Colonic mucosa (tissue), 4 donors: ENCODE measurements at regions not wholly inside any gene's neighbourhood (a gene's known extent, or its start where the extent isn't known, plus 50 kb on each side); places are given as distances from the start of the nearest gene placed in this dataset.

Source experiments
- DNase-seq: peaks from one replicate; pipeline ENCODE4 v3.0.0-alpha.2; 2020
- H3K27ac ChIP-seq: fragments of 200-600 bp; one replicate; pipeline ENCODE4 v1.8.0; 2021
- H3K27me3 ChIP-seq: fragments of 200-600 bp; one replicate; pipeline ENCODE4 v1.8.0; 2021
- H3K36me3 ChIP-seq: fragments of 200-600 bp; one replicate; pipeline ENCODE4 v1.8.0; 2021
- H3K4me1 ChIP-seq: fragments of 200-600 bp; one replicate; pipeline ENCODE4 v1.8.0; 2021; ENCODE audit warnings: mild to moderate bottlenecking
- H3K4me3 ChIP-seq: fragments of 200-600 bp; one replicate; pipeline ENCODE4 v1.8.0; 2021
- H3K9ac ChIP-seq, 2 donors: one replicate each; pipeline ENCODE4 v1.7.0; 2013; ENCODE audit warnings: control low read depth in 2 of 2, low read depth in 2 of 2, low read length in 2 of 2
- H3K9me3 ChIP-seq: fragments of 200-600 bp; one replicate; pipeline ENCODE4 v1.8.0; 2021
- intact Hi-C: fragments of 100-400 bp; cut with DNase I; formaldehyde crosslinking; loops from one replicate; pipeline ENCODE4 v1.14.1; 2022
- TF ChIP-seq, protein P1 (sequence below): fragments of 200-600 bp; IDR thresholded peaks from one replicate; pipeline ENCODE4 v1.8.0; 2022; ENCODE audit warnings: antibody characterized with exemption, mild to moderate bottlenecking
- donor health status: healthy.
- donor health status: DM: no; HTN: no; CAD: no.
- donor health status: DM: no; HTN: no; CAD: no.

DNA sequence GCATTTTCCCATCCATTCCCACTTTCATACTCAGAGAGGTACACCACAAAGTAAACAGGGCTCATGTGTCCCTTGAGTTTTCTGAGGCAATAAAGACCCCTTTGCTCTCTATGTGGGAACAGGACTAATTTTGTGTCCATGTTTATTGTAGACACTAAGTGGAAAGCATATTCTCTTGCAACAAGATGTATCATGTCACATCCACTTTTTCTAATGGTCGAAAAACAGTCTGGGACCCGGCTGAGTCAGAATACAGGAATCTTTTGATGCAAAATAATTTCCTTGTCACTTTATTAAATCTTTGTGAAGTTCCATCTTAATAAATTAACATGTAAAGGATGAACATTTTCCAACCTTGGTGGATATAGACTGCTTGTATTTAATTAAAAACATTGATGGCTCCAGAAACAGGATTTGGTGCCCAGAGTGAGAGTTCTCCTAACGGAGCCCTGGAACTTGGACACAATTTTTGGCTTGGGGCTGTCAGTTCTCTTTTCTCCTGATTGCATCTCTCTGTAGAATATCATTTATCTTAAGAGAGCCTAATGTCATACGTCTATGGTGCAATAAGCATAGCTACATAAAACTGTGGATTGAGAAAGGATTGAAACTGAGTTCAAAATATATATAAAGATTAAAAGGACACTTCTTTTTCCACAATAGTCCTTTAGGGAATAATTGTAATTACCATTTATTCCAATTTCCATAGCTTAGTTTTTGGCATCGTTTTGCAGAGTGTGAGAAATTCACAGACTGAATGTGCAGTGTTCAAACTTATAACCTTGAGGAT lies 1116.7 kb upstream of the SEMA6A start:
- H3K4me3 ChIP-seq = no peak overlapping the region
- H3K4me1 ChIP-seq = no peaks in the 10 kb centered on the region
- no peak overlapping the region for H3K9ac ChIP-seq
- H3K27ac ChIP-seq = no peak overlapping the region
- intact Hi-C loops = no loop called here
- H3K27me3 ChIP-seq = no peaks in the 10 kb centered on the region
- TF ChIP-seq, protein P1, sequence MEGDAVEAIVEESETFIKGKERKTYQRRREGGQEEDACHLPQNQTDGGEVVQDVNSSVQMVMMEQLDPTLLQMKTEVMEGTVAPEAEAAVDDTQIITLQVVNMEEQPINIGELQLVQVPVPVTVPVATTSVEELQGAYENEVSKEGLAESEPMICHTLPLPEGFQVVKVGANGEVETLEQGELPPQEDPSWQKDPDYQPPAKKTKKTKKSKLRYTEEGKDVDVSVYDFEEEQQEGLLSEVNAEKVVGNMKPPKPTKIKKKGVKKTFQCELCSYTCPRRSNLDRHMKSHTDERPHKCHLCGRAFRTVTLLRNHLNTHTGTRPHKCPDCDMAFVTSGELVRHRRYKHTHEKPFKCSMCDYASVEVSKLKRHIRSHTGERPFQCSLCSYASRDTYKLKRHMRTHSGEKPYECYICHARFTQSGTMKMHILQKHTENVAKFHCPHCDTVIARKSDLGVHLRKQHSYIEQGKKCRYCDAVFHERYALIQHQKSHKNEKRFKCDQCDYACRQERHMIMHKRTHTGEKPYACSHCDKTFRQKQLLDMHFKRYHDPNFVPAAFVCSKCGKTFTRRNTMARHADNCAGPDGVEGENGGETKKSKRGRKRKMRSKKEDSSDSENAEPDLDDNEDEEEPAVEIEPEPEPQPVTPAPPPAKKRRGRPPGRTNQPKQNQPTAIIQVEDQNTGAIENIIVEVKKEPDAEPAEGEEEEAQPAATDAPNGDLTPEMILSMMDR = no peak
- H3K9me3 ChIP-seq = no peaks in the 10 kb centered on the region
- DNase-seq = no peak
- no peaks in the 10 kb centered on the region for H3K36me3 ChIP-seq

DNA sequence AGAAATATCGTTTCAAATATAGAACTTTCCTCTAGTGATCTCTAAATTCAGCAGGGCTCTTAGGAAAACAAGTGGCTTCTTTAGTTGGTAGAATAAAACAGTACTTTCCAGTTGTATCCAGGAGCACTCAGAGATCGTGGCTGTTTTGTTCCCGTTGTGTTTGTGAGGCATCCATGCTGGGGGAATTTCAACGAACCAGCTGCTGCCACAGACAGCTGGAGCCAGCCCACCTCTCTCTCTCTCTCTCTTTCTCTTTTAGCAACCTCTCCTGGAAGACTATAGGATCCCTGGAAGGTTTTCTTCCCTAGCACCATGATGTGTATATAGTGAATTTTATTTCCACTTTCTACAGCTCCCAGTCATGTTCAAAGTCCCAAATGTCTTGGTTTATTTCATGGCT lies 1116.0 kb upstream of the SEMA6A start:
- intact Hi-C loops = no loop called here
- no peak overlapping the region for H3K4me3 ChIP-seq
- H3K36me3 ChIP-seq = no peaks in the 10 kb centered on the region
- H3K4me1 ChIP-seq = no peaks in the 10 kb centered on the region
- no peaks in the 10 kb centered on the region for H3K27me3 ChIP-seq
- no peak for DNase-seq
- H3K9me3 ChIP-seq = no peaks in the 10 kb centered on the region
- H3K27ac ChIP-seq = no peak overlapping the region
- TF ChIP-seq, protein P1 = no peak
- no peak overlapping the region for H3K9ac ChIP-seq

DNA sequence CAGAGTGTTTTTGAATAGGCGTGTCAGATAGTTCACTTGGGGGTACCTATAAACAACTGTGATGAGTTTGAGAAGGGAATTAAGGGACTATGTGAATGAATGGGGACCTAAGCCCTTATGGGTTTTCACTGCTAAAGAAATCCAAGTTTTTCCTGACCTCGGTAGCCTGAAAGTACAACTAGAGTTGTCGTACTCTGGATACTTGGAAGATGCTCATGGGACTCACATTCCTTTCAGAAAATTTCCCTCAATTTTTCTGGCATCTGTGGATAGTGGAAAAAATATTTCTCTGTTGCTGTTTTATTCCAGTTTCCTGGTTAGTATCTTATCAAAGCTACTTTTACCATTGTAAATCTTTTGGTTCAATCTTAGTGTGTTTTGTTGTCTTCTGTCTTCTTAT lies 1112.3 kb upstream of the SEMA6A start:
- DNase-seq = no peak
- Histone ChIP-seq H3K4me1 (no peaks in the 10 kb centered on the region), H3K9me3 (no peaks in the 10 kb centered on the region), H3K9ac (no peak overlapping the region), H3K27ac (no peak overlapping the region), H3K36me3 (no peaks in the 10 kb centered on the region), H3K27me3 (no peaks in the 10 kb centered on the region), H3K4me3 (no peak overlapping the region)
- intact Hi-C loops = no loop called here
- TF ChIP-seq, protein P1 = no peak

DNA sequence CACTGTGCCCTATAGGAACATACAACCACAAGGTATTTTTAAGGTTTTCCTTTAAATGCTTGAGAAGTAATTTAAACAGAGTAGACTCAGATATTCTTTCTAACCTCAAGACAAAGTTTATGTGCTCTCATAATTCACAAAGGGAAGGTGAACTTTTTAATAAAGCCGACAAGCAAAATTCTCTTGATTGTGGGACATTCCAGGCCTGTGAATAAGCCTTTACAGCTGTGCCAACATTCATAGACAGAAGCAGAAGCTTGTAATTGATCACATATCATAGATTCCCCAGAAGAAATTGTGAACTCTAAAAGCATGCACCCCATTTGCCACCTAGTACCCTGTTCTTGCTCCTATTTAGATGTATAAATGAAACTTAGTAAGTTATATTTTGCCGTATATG lies 1107.8 kb upstream of the SEMA6A start:
- TF ChIP-seq, protein P1 = no peak
- Histone ChIP-seq H3K9me3 (no peaks in the 10 kb centered on the region), H3K4me3 (no peak overlapping the region), H3K36me3 (no peaks in the 10 kb centered on the region), H3K27ac (no peak overlapping the region), H3K4me1 (no peaks in the 10 kb centered on the region), H3K27me3 (no peaks in the 10 kb centered on the region), H3K9ac (no peak overlapping the region)
- intact Hi-C loops = no loop called here
- DNase-seq = no peak

DNA sequence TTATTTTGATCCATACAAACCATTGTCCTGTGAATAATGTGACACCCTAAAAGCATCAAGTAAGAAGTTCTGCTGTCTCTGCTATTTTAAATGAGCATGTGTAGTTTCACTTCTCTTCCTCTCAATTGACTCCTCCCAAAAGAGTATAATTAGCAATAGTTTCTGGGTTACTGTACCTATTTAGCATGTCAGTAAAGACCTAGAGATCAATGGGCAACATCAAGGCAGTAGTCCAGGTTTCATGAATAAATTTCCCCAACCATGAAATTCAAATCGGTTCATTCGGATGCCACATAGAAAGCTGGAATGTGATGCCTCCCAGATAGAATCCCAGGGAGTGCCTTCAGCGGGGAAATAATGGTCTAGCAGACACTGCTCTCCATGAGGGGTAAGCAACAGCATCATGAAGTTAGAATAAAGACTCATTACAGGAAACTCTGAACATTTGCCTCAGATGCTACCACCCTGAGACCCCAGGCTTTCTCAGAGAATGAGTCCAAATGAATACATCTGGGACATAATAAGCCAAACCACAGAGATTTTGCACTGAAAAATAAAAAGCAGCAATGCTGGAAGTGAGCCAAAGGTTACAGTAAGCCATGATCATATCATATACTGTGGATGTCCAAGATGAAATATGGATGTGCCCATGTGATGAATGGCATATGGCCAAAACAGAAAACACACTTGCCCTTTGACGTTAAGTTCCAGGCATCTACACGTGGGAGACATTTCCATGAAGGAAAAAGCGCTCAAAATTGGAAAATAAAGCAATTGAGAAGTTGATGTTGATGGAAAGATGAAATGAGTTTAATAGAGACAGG lies 1107.0 kb upstream of the SEMA6A start:
- no peaks in the 10 kb centered on the region for H3K27me3 ChIP-seq
- H3K27ac ChIP-seq = no peak overlapping the region
- no peaks in the 10 kb centered on the region for H3K36me3 ChIP-seq
- no peak for DNase-seq
- intact Hi-C loops = no loop called here
- H3K4me3 ChIP-seq = no peak overlapping the region
- H3K9me3 ChIP-seq = no peaks in the 10 kb centered on the region
- TF ChIP-seq, protein P1 = no peak
- H3K4me1 ChIP-seq = no peaks in the 10 kb centered on the region
- no peak overlapping the region for H3K9ac ChIP-seq
